DND-41 (cell line): ENCODE measurements at regions not wholly inside any gene's neighbourhood (a gene's known extent, or its start where the extent isn't known, plus 50 kb on each side); places are given as distances from the start of the nearest gene placed in this dataset.

Source experiments
- EZH2 ChIP-seq: IDR thresholded peaks from 3 replicates; pipeline ENCODE4 v1.6.1; 2012; ENCODE audit warnings: borderline replicate concordance, low read depth, mild to moderate bottlenecking, moderate library complexity, low read length, inconsistent platforms; ENCODE audit not compliant: severe bottlenecking
- TF ChIP-seq, protein P1 (sequence below): IDR thresholded peaks from 2 replicates; pipeline ENCODE4 v1.5.1; 2012; ENCODE audit warnings: borderline replicate concordance, low read length, moderate library complexity, mild to moderate bottlenecking; ENCODE audit not compliant: poor library complexity, severe bottlenecking; ENCODE audit errors: extremely low read depth

DNA sequence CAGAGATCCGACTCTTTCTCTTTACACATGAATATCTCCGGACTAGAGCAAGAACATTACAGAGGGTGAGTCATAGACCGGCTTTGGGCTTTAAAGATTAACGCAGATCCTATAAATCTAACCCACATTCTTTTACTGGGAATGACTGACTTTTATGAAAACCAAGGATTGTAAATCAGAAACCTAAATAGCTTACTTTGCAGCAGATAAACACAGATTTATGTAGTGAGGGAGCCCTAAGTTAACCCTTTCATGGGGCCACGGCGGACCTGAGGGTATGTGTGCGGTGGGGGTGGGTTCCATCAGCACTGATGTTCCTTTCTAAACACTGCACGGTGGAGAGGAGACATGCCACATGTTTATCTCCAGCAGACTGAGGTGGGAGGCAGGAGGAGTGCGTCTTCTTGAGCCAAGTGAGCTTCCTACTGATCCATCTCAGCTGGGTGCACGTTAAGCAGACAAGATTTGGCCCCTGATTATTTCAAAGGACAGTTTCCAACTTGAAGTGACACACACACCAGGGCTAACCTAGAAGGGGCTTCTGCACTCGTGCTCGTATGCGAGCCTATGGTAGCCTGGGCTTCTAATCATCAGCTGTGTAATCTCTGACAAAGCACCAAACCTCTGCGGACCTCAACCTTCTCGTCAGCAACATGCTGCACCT is 127.6 kb downstream of the WDR11 start:
- TF ChIP-seq, protein P1, sequence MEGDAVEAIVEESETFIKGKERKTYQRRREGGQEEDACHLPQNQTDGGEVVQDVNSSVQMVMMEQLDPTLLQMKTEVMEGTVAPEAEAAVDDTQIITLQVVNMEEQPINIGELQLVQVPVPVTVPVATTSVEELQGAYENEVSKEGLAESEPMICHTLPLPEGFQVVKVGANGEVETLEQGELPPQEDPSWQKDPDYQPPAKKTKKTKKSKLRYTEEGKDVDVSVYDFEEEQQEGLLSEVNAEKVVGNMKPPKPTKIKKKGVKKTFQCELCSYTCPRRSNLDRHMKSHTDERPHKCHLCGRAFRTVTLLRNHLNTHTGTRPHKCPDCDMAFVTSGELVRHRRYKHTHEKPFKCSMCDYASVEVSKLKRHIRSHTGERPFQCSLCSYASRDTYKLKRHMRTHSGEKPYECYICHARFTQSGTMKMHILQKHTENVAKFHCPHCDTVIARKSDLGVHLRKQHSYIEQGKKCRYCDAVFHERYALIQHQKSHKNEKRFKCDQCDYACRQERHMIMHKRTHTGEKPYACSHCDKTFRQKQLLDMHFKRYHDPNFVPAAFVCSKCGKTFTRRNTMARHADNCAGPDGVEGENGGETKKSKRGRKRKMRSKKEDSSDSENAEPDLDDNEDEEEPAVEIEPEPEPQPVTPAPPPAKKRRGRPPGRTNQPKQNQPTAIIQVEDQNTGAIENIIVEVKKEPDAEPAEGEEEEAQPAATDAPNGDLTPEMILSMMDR: no peak
- TF ChIP-seq EZH2: no peak
